H9 (cell line): ENCODE measurements at regions not wholly inside any gene's neighbourhood (a gene's known extent, or its start where the extent isn't known, plus 50 kb on each side); places are given as distances from the start of the nearest gene placed in this dataset.

Experiments
- DNase-seq: peaks from one replicate; pipeline ENCODE4 v3.0.0-alpha.2; 2017
- H2AFZ ChIP-seq: one replicate; pipeline ENCODE4 v1.6.1; 2013; ENCODE audit warnings: mild to moderate bottlenecking, low read length, control low read depth, moderate library complexity
- H2AK5ac ChIP-seq: 2 replicates; pipeline ENCODE4 v1.6.1; 2013; ENCODE audit warnings: low read length, control low read depth, mixed read lengths; ENCODE audit not compliant: insufficient read length
- H2BK120ac ChIP-seq: one replicate; pipeline ENCODE4 v1.6.1; 2013; ENCODE audit warnings: low read depth, mild to moderate bottlenecking, low read length, control low read depth, inconsistent platforms; ENCODE audit not compliant: poor library complexity, severe bottlenecking
- H2BK12ac ChIP-seq: 2 replicates; pipeline ENCODE4 v1.6.1; 2013; ENCODE audit warnings: low read length, control low read depth, mixed read lengths, low read depth; ENCODE audit not compliant: insufficient read length
- H2BK15ac ChIP-seq: 2 replicates; pipeline ENCODE4 v1.6.1; 2013; ENCODE audit warnings: low read depth, low read length, control low read depth
- H2BK20ac ChIP-seq: one replicate; pipeline ENCODE4 v1.6.1; 2013; ENCODE audit warnings: low read depth, mild to moderate bottlenecking, low read length, control low read depth, inconsistent platforms; ENCODE audit not compliant: poor library complexity, severe bottlenecking
- H2BK5ac ChIP-seq: 2 replicates; pipeline ENCODE4 v1.6.1; 2013; ENCODE audit warnings: low read length, control low read depth, mixed read lengths; ENCODE audit not compliant: insufficient read length
- H3K14ac ChIP-seq: 2 replicates; pipeline ENCODE4 v1.6.1; 2013; ENCODE audit warnings: low read length, control low read depth; ENCODE audit not compliant: insufficient read depth
- H3K18ac ChIP-seq: 2 replicates; pipeline ENCODE4 v1.6.1; 2013; ENCODE audit warnings: low read depth, mild to moderate bottlenecking, mixed read lengths, low read length, control low read depth; ENCODE audit not compliant: insufficient read length
- H3K23ac ChIP-seq: 2 replicates; pipeline ENCODE4 v1.6.1; 2013; ENCODE audit warnings: low read length, control low read depth, mixed read lengths, low read depth; ENCODE audit not compliant: insufficient read length
- H3K23me2 ChIP-seq: 2 replicates; pipeline ENCODE4 v1.6.1; 2013; ENCODE audit warnings: low read depth, mild to moderate bottlenecking, mixed read lengths, low read length, control low read depth; ENCODE audit not compliant: insufficient read length, poor library complexity, severe bottlenecking
- H3K27ac ChIP-seq: 2 replicates; pipeline ENCODE4 v1.5.1; 2013; ENCODE audit warnings: low read length, control low read depth, mixed read lengths, low read depth; ENCODE audit not compliant: insufficient read length
- H3K27me3 ChIP-seq: 2 replicates; pipeline ENCODE4 v1.6.1; 2013; ENCODE audit warnings: low read length, control low read depth, inconsistent platforms; ENCODE audit not compliant: insufficient read depth
- H3K4ac ChIP-seq: 2 replicates; pipeline ENCODE4 v1.6.1; 2013; ENCODE audit warnings: low read depth, mild to moderate bottlenecking, control low read depth, inconsistent platforms, low read length, moderate library complexity
- H3K4me1 ChIP-seq: 2 replicates; pipeline ENCODE4 v1.6.1; 2013; ENCODE audit warnings: low read length, control low read depth, inconsistent platforms; ENCODE audit not compliant: insufficient read depth
- H3K4me2 ChIP-seq: 2 replicates; pipeline ENCODE4 v1.6.1; 2013; ENCODE audit warnings: low read length, control low read depth, mixed read lengths; ENCODE audit not compliant: insufficient read length, insufficient read depth
- H3K56ac ChIP-seq: 2 replicates; pipeline ENCODE4 v1.6.1; 2013; ENCODE audit warnings: low read depth, mild to moderate bottlenecking, mixed read lengths, low read length, control low read depth; ENCODE audit not compliant: insufficient read length
- H3K79me1 ChIP-seq: 2 replicates; pipeline ENCODE4 v1.6.1; 2013; ENCODE audit warnings: low read depth, mild to moderate bottlenecking, moderate library complexity, low read length, control low read depth, inconsistent platforms; ENCODE audit not compliant: insufficient read depth, poor library complexity, severe bottlenecking
- H3K79me2 ChIP-seq: 2 replicates; pipeline ENCODE4 v1.6.1; 2013; ENCODE audit warnings: low read length, control low read depth, inconsistent platforms; ENCODE audit not compliant: insufficient read depth
- H3K9ac ChIP-seq: 2 replicates; pipeline ENCODE4 v1.6.1; 2013; ENCODE audit warnings: low read length, control low read depth, mixed read lengths; ENCODE audit not compliant: insufficient read length; ENCODE audit errors: extremely low read depth
- H3K9me3 ChIP-seq: one replicate; pipeline ENCODE4 v1.6.1; 2013; ENCODE audit warnings: low read depth, low read length, inconsistent platforms; ENCODE audit not compliant: control insufficient read depth
- H3T11ph ChIP-seq: one replicate; pipeline ENCODE4 v1.6.1; 2013; ENCODE audit warnings: mild to moderate bottlenecking, low read length, control low read depth, inconsistent platforms
- H4K20me1 ChIP-seq: one replicate; pipeline ENCODE4 v1.6.1; 2013; ENCODE audit not compliant: control insufficient read depth, insufficient read length, insufficient read depth
- H4K5ac ChIP-seq: 2 replicates; pipeline ENCODE4 v1.6.1; 2013; ENCODE audit warnings: low read depth, mild to moderate bottlenecking, mixed read lengths, low read length, control low read depth; ENCODE audit not compliant: insufficient read length
- H4K8ac ChIP-seq: replicated peaks from 2 replicates; pipeline ENCODE4 v1.6.1; 2013; ENCODE audit warnings: low read length, control low read depth, mixed read lengths, low read depth; ENCODE audit not compliant: insufficient read length
- H4K91ac ChIP-seq: 2 replicates; pipeline ENCODE4 v1.6.1; 2013; ENCODE audit warnings: low read depth, mild to moderate bottlenecking, moderate library complexity, mixed read lengths, low read length, control low read depth; ENCODE audit not compliant: insufficient read length
- H3K27ac Mint-ChIP-seq, 3 experiments: 2 replicates in 2 of 3; 3 replicates in 1 of 3; pipeline ENCODE4 v1.8.0; 2020 to 2021; ENCODE audit warnings: mixed read lengths in 3 of 3, mild to moderate bottlenecking in 1 of 3, moderate library complexity in 1 of 3
- H3K27me3 Mint-ChIP-seq: 2 replicates; pipeline ENCODE4 v1.8.0; 2021; ENCODE audit warnings: low read depth, mild to moderate bottlenecking, moderate library complexity, mixed read lengths
- H3K36me3 Mint-ChIP-seq, 3 experiments: 2 replicates in 2 of 3; 3 replicates in 1 of 3; pipeline ENCODE4 v1.8.0; 2020 to 2021; ENCODE audit warnings: low read depth in 3 of 3, mixed read lengths in 3 of 3; ENCODE audit not compliant: insufficient read depth in 1 of 3
- H3K4me1 Mint-ChIP-seq, 2 experiments: 2 replicates each; pipeline ENCODE4 v1.8.0; 2020; ENCODE audit warnings: mixed read lengths in 2 of 2
- H3K4me3 Mint-ChIP-seq, 2 experiments: 2 replicates in 1 of 2; 3 replicates in 1 of 2; pipeline ENCODE4 v1.8.0; 2020 to 2021; ENCODE audit warnings: mild to moderate bottlenecking in 2 of 2, mixed read lengths in 2 of 2, moderate library complexity in 1 of 2
- H3K9me3 Mint-ChIP-seq, 2 experiments: 2 replicates in 1 of 2; 3 replicates in 1 of 2; pipeline ENCODE4 v1.8.0; 2020; ENCODE audit warnings: mild to moderate bottlenecking in 2 of 2, mixed read lengths in 2 of 2, moderate library complexity in 1 of 2
- CTCF ChIP-seq: fragments of 200-600 bp; sonication (generic); conservative IDR thresholded peaks from 3 replicates; pipeline ENCODE4 v1.8.0; 2021; ENCODE audit warnings: antibody characterized with exemption, mild to moderate bottlenecking
- WGBS: extraction: QIAGEN DNeasy Blood & Tissue Kit; methylation state at CpG from one replicate; pipeline ENCODE4 v1.1.7; 2013; ENCODE audit warnings: missing lambda C conversion rate, low lambda C conversion rate, mixed read lengths; ENCODE audit not compliant: insufficient read length; ENCODE audit errors: extremely low coverage; 5-methylcytosine and 5-hydroxymethylcytosine counted together

- H2BK5ac ChIP-seq, result no peak overlapping the region
- no peaks in the 10 kb centered on the region for H4K20me1 ChIP-seq
- H3K4ac ChIP-seq, result no peak overlapping the region
- no peak overlapping the region for H2AFZ ChIP-seq
- H3K9ac ChIP-seq, result no peak overlapping the region
- H3K56ac ChIP-seq, result no peak overlapping the region
- no peak overlapping the region for H3K4me2 ChIP-seq
- no peak overlapping the region for H3K27ac ChIP-seq
- H4K8ac ChIP-seq, result no peak overlapping the region
- H3K4me1 ChIP-seq, result no peaks in the 10 kb centered on the region
- H2BK12ac ChIP-seq, result no peak overlapping the region
- no peaks in the 10 kb centered on the region for H3K23me2 ChIP-seq
- Mint-ChIP-seq H3K4me3 (no peak overlapping the region), H3K9me3 (peaks cover 12 to 14% of the 10 kb centered on the region in 2 experiments), H3K27me3 (peaks cover 1% of the 10 kb centered on the region), H3K36me3 (peaks cover 3 to 9% (median 7%) of the 10 kb centered on the region in 3 experiments; a peak in 6 of 7 replicates), H3K27ac (no peak overlapping the region), H3K4me1 (no peaks in the 10 kb centered on the region)
- H3K79me1 ChIP-seq, result no peaks in the 10 kb centered on the region
- TF ChIP-seq CTCF, result no peak
- no peak overlapping the region for H3K18ac ChIP-seq
- no peak overlapping the region for H2BK20ac ChIP-seq
- peaks cover 5% of the 10 kb centered on the region for H3K9me3 ChIP-seq
- no peak overlapping the region for H2AK5ac ChIP-seq
- no peak overlapping the region for H3T11ph ChIP-seq
- H3K79me2 ChIP-seq, result no peaks in the 10 kb centered on the region
- no peak overlapping the region for H4K91ac ChIP-seq
- H4K5ac ChIP-seq, result no peak overlapping the region
- no peaks in the 10 kb centered on the region for H3K27me3 ChIP-seq
- no peak overlapping the region for H3K23ac ChIP-seq
- DNase-seq, result no peak
- H2BK120ac ChIP-seq, result no peak overlapping the region
- H3K14ac ChIP-seq, result no peak overlapping the region
- WGBS, result no CpG with 5 or more reads among the region's 5 CpGs
- H2BK15ac ChIP-seq, result no peak overlapping the region
Measured at GRCh38 chr6:90425161-90425641, 128.6 kb upstream of the BACH2 start.
